ENCODE measurements at regions not wholly inside any gene's neighbourhood (a gene's known extent, or its start where the extent isn't known, plus 50 kb on each side); places are given as distances from the start of the nearest gene placed in this dataset.
"Not testable (repeated sequence)": the region's sequence is repeated elsewhere in the genome, so short reads cannot be mapped to it uniquely, and the experiment has no call there.

GRCh38 chr20:55561259-55561658, 444.1 kb downstream of the CBLN4 start:
- Mint-ChIP-seq H3K9me3 (peaks cover 7% of the 10 kb centered on the region), H3K4me3 (no peak overlapping the region), H3K36me3 (ENCODE audit: low read depth) (no peaks in the 10 kb centered on the region), H3K27me3 (no peaks in the 10 kb centered on the region), H3K4me1 (no peaks in the 10 kb centered on the region), H3K27ac (no peak overlapping the region)
- ChIA-PET POLR2A (no interaction called here), CTCF (no interaction called here)
- no peak for DNase-seq

- no peaks in the 10 kb centered on the region for H3K27me3 Mint-ChIP-seq
- H3K36me3 Mint-ChIP-seq (ENCODE audit: low read depth) = no peaks in the 10 kb centered on the region
- no peaks in the 10 kb centered on the region for H3K4me1 Mint-ChIP-seq
- ChIA-PET CTCF (no interaction called here), POLR2A (no interaction called here)
- no peak overlapping the region for H3K27ac Mint-ChIP-seq
- H3K4me3 Mint-ChIP-seq = no peak overlapping the region
- no peak for DNase-seq
- H3K9me3 Mint-ChIP-seq = no peaks in the 10 kb centered on the region
These were observed 448.1 kb downstream of the CBLN4 start for GRCh38 chr20:55557191-55557590.

- no peak overlapping the region for H3K27ac Mint-ChIP-seq
- peaks cover 3% of the 10 kb centered on the region for H3K9me3 Mint-ChIP-seq
- no peak overlapping the region for H3K4me3 Mint-ChIP-seq
- H3K36me3 Mint-ChIP-seq (ENCODE audit: low read depth) = no peaks in the 10 kb centered on the region
- no peaks in the 10 kb centered on the region for H3K4me1 Mint-ChIP-seq
- ChIA-PET CTCF (no interaction called here), POLR2A (no interaction called here)
- DNase-seq = no peak
- no peaks in the 10 kb centered on the region for H3K27me3 Mint-ChIP-seq
These were observed 450.2 kb downstream of the CBLN4 start for GRCh38 chr20:55555075-55555650.

- Mint-ChIP-seq H3K4me1 (no peaks in the 10 kb centered on the region), H3K36me3 (ENCODE audit: low read depth) (no peaks in the 10 kb centered on the region), H3K27me3 (no peaks in the 10 kb centered on the region), H3K4me3 (no peak overlapping the region), H3K27ac (no peak overlapping the region), H3K9me3 (peaks cover 3% of the 10 kb centered on the region)
- DNase-seq = no peak
- POLR2A ChIA-PET = interaction anchor here (0.7 kb wide), 1 partner anchor 403 kb away, joined by 3 read pairs; no protein-coding TSS in a partner anchor
- CTCF ChIA-PET = no interaction called here
These were observed 460.7 kb downstream of the CBLN4 start for GRCh38 chr20:55544638-55545037.

GRCh38 chr20:55540486-55540885, 464.8 kb downstream of the CBLN4 start:
- H3K36me3 Mint-ChIP-seq (ENCODE audit: low read depth) = no peaks in the 10 kb centered on the region
- ChIA-PET CTCF (no interaction called here), POLR2A (no interaction called here)
- H3K27ac Mint-ChIP-seq = no peak overlapping the region
- no peaks in the 10 kb centered on the region for H3K4me1 Mint-ChIP-seq
- no peak for DNase-seq
- H3K4me3 Mint-ChIP-seq = no peak overlapping the region
- H3K9me3 Mint-ChIP-seq = peaks cover 4% of the 10 kb centered on the region
- H3K27me3 Mint-ChIP-seq = no peaks in the 10 kb centered on the region

GRCh38 chr20:55540013-55540412, 465.3 kb downstream of the CBLN4 start:
- ChIA-PET CTCF (no interaction called here), POLR2A (no interaction called here)
- H3K36me3 Mint-ChIP-seq (ENCODE audit: low read depth) = no peaks in the 10 kb centered on the region
- H3K27ac Mint-ChIP-seq = no peak overlapping the region
- H3K27me3 Mint-ChIP-seq = no peaks in the 10 kb centered on the region
- no peaks in the 10 kb centered on the region for H3K4me1 Mint-ChIP-seq
- no peak for DNase-seq
- H3K9me3 Mint-ChIP-seq = peaks cover 4% of the 10 kb centered on the region
- H3K4me3 Mint-ChIP-seq = no peak overlapping the region

GRCh38 chr20:55538261-55538908, 466.9 kb downstream of the CBLN4 start:
- ChIA-PET CTCF (no interaction called here), POLR2A (no interaction called here)
- no peak overlapping the region for H3K27ac Mint-ChIP-seq
- DNase-seq = no peak
- H3K4me3 Mint-ChIP-seq = no peak overlapping the region
- H3K27me3 Mint-ChIP-seq = no peaks in the 10 kb centered on the region
- H3K9me3 Mint-ChIP-seq = peaks cover 5% of the 10 kb centered on the region
- H3K4me1 Mint-ChIP-seq = no peaks in the 10 kb centered on the region
- H3K36me3 Mint-ChIP-seq (ENCODE audit: low read depth) = no peaks in the 10 kb centered on the region

- no peak for DNase-seq
- no peak overlapping the region for H3K4me3 Mint-ChIP-seq
- POLR2A ChIA-PET = no interaction called here
- no peak overlapping the region for H3K27ac Mint-ChIP-seq
- H3K4me1 Mint-ChIP-seq = no peaks in the 10 kb centered on the region
- H3K27me3 Mint-ChIP-seq = no peaks in the 10 kb centered on the region
- CTCF ChIA-PET = no interaction called here
- no peaks in the 10 kb centered on the region for H3K36me3 Mint-ChIP-seq (ENCODE audit: low read depth)
- H3K9me3 Mint-ChIP-seq = peaks cover 7% of the 10 kb centered on the region
These were observed 470.0 kb downstream of the CBLN4 start for GRCh38 chr20:55535366-55535765.

- DNase-seq = no peak
- H3K4me3 Mint-ChIP-seq = no peak overlapping the region
- H3K36me3 Mint-ChIP-seq (ENCODE audit: low read depth) = no peaks in the 10 kb centered on the region
- no peaks in the 10 kb centered on the region for H3K4me1 Mint-ChIP-seq
- CTCF ChIA-PET = no interaction called here
- POLR2A ChIA-PET = no interaction called here
- H3K27me3 Mint-ChIP-seq = no peaks in the 10 kb centered on the region
- H3K27ac Mint-ChIP-seq = no peak overlapping the region
- peaks cover 8% of the 10 kb centered on the region for H3K9me3 Mint-ChIP-seq
These were observed 471.7 kb downstream of the CBLN4 start for GRCh38 chr20:55533632-55534031.

- DNase-seq = no peak
- CTCF ChIA-PET = no interaction called here
- Mint-ChIP-seq H3K36me3 (ENCODE audit: low read depth) (no peaks in the 10 kb centered on the region), H3K9me3 (peaks cover 11% of the 10 kb centered on the region), H3K4me1 (no peaks in the 10 kb centered on the region), H3K27me3 (no peaks in the 10 kb centered on the region), H3K4me3 (no peak overlapping the region), H3K27ac (no peak overlapping the region)
- POLR2A ChIA-PET = no interaction called here
These were observed 474.6 kb downstream of the CBLN4 start for GRCh38 chr20:55530763-55531162.

GRCh38 chr20:55528482-55528881, 476.8 kb downstream of the CBLN4 start:
- no peaks in the 10 kb centered on the region for H3K36me3 Mint-ChIP-seq (ENCODE audit: low read depth)
- ChIA-PET POLR2A (no interaction called here), CTCF (no interaction called here)
- H3K4me3 Mint-ChIP-seq = no peak overlapping the region
- H3K4me1 Mint-ChIP-seq = no peaks in the 10 kb centered on the region
- H3K27me3 Mint-ChIP-seq = no peaks in the 10 kb centered on the region
- H3K27ac Mint-ChIP-seq = no peak overlapping the region
- peaks cover 10% of the 10 kb centered on the region for H3K9me3 Mint-ChIP-seq
- no peak for DNase-seq

GRCh38 chr20:55522296-55522815, 483.0 kb downstream of the CBLN4 start:
- DNase-seq = no peak
- Mint-ChIP-seq H3K36me3 (ENCODE audit: low read depth) (no peaks in the 10 kb centered on the region), H3K27ac (no peak overlapping the region), H3K27me3 (no peaks in the 10 kb centered on the region), H3K4me1 (no peaks in the 10 kb centered on the region), H3K4me3 (no peak overlapping the region), H3K9me3 (peaks cover 13% of the 10 kb centered on the region)
- POLR2A ChIA-PET = no interaction called here
- CTCF ChIA-PET = no interaction called here

GRCh38 chr20:55517584-55517983, 487.7 kb downstream of the CBLN4 start:
- H3K4me3 Mint-ChIP-seq; POLR2A ChIA-PET; CTCF ChIA-PET; DNase-seq; H3K27me3 Mint-ChIP-seq; H3K9me3 Mint-ChIP-seq; H3K27ac Mint-ChIP-seq; H3K4me1 Mint-ChIP-seq; H3K36me3 Mint-ChIP-seq (ENCODE audit: low read depth): not testable (repeated sequence)

- POLR2A ChIA-PET = no interaction called here
- Mint-ChIP-seq H3K27ac (no peak overlapping the region), H3K4me3 (no peak overlapping the region), H3K9me3 (peaks cover 2% of the 10 kb centered on the region), H3K27me3 (no peaks in the 10 kb centered on the region), H3K4me1 (no peaks in the 10 kb centered on the region), H3K36me3 (ENCODE audit: low read depth) (no peaks in the 10 kb centered on the region)
- DNase-seq = no peak
- CTCF ChIA-PET = no interaction called here
These were observed 489.5 kb downstream of the CBLN4 start for GRCh38 chr20:55515832-55516231.

Measured in activated CD4-positive, alpha-beta T cell treated with anti-CD3 and anti-CD28 coated beads, Interleukin-2, amount 10 ng/mL, durations not matched to agents 7 days and 5 days (primary cell).